SJCRH30 (cell line): ENCODE measurements at regions not wholly inside any gene's neighbourhood (a gene's known extent, or its start where the extent isn't known, plus 50 kb on each side); places are given as distances from the start of the nearest gene placed in this dataset.

Experiments
- DNase-seq, 2 experiments: peaks; one replicate each; pipeline ENCODE4 v3.0.0-alpha.2; 2015 to 2020
- H3K27ac ChIP-seq: fragments of 250-450 bp; sonication (Bioruptor Pico); 2 replicates; pipeline ENCODE4 v1.5.1; 2020; ENCODE audit warnings: mild to moderate bottlenecking, moderate library complexity
- H3K27me3 ChIP-seq: fragments of 250-450 bp; sonication (Bioruptor Pico); 2 replicates; pipeline ENCODE4 v1.5.1; 2020; ENCODE audit warnings: mild to moderate bottlenecking, moderate library complexity
- H3K36me3 ChIP-seq: fragments of 250-450 bp; sonication (Bioruptor Pico); 2 replicates; pipeline ENCODE4 v1.5.1; 2020; ENCODE audit warnings: mild to moderate bottlenecking, moderate library complexity
- H3K4me1 ChIP-seq: fragments of 250-450 bp; sonication (Bioruptor Pico); 2 replicates; pipeline ENCODE4 v1.5.1; 2020; ENCODE audit warnings: mild to moderate bottlenecking, moderate library complexity
- H3K4me3 ChIP-seq: fragments of 250-450 bp; sonication (Bioruptor Pico); 2 replicates; pipeline ENCODE4 v1.5.1; 2020; ENCODE audit warnings: mild to moderate bottlenecking, moderate library complexity
- H3K9me3 ChIP-seq: fragments of 250-450 bp; sonication (Bioruptor Pico); replicated peaks from 2 replicates; pipeline ENCODE4 v1.5.1; 2020; ENCODE audit warnings: mild to moderate bottlenecking, moderate library complexity

- Histone ChIP-seq H3K36me3 (no peaks in the 10 kb centered on the region), H3K27me3 (no peaks in the 10 kb centered on the region), H3K4me3 (no peak overlapping the region), H3K27ac (peak overlapping the region; percentile 7; the same call in 1 of the 2 replicates), H3K4me1 (peaks cover 3% of the 10 kb centered on the region; the same call in 1 of the 2 replicates), H3K9me3 (no peaks in the 10 kb centered on the region)
- peak; percentile 45 to 53 for DNase-seq
Observed at GRCh38 chr5:126718236-126718868, 58.6 kb upstream of the LMNB1 start.

- no peak for DNase-seq
- no peak overlapping the region for H3K27ac ChIP-seq
- H3K9me3 ChIP-seq, result no peaks in the 10 kb centered on the region
- H3K36me3 ChIP-seq, result no peaks in the 10 kb centered on the region
- H3K4me3 ChIP-seq, result no peak overlapping the region
- H3K4me1 ChIP-seq, result peaks cover 3% of the 10 kb centered on the region; the same call in 1 of the 2 replicates
- no peaks in the 10 kb centered on the region for H3K27me3 ChIP-seq
Observed at GRCh38 chr5:126720369-126720768, 56.6 kb upstream of the LMNB1 start.

GRCh38 chr5:126723643-126724042 is 53.3 kb upstream of the LMNB1 start:
- Histone ChIP-seq H3K4me1 (no peaks in the 10 kb centered on the region; the same call in 1 of the 2 replicates), H3K27ac (no peak overlapping the region), H3K27me3 (no peaks in the 10 kb centered on the region), H3K4me3 (no peak overlapping the region), H3K9me3 (no peaks in the 10 kb centered on the region), H3K36me3 (no peaks in the 10 kb centered on the region)
- no peak for DNase-seq
